ENCODE measurements at regions not wholly inside any gene's neighbourhood (a gene's known extent, or its start where the extent isn't known, plus 50 kb on each side); places are given as distances from the start of the nearest gene placed in this dataset.
"Not testable (repeated sequence)": the region's sequence is repeated elsewhere in the genome, so short reads cannot be mapped to it uniquely, and the experiment has no call there.

DNA sequence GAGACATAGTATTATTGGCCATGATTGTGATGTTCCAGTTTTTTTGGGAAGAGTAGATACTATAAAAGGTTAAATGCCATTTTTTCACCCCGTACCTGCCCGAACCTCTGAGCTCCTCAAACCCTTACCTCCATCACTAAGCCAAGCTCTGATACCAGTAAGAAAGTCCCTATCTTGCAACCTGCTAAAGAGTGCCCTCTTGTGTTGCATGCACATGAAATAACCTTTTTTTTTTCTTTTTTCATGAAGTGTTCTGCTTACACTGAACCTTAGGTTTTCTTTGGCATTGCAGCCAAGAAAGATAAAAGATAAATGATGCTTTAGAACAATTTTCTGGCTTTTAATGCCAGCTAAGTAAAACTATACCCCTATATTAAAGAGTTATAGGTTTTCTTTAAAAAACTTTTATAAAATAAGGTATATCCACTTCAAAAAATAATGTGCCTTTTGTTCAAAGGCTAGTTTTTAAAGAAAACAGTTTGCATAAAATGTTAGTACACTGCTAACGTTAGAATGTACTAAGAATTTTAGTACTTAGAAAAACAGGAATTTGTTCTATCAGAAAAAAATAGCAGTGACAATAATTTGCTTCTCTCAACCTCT lies 295.3 kb upstream of the PMFBP1 start:
- DNase-seq (ENCODE audit: low read depth in 2 of 3, low spot score in 2 of 3), result peak in 2 of 3 donors; percentile 21 to 59

DNA sequence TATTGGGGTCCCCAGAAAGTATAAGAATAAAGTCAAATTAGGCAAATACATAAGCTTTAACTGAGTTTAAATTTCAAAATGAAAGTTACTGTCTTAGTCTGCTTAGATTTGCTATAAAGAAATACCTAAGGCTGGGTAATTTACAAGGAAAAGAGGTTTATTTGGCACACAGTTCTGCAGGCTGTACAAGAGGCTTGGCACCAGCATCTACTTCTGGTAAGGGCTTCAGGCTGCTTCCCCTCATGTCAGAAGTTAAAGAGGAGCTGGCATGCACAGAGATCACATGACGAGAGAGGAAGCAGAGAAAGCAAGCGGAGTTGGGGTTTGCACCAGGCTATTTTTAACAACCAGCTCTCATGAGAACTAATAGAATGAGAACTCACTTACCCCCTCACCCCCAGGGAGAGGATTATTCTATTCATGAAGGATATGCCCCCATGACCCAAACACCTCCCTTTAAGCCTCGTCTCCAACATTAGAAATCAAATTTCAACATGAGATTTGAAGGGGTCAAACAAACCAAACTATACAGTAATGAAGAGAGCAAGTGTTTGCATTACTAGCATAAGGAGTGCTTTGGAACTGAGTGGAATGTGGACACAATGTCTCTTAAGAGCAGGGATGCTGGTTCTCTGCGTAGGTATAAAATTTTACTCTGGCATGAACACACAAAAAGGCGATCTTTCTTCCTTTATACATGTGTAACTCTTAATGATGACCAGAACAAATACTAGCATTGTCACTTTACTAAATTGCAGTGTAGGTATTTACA lies 292.8 kb upstream of the PMFBP1 start:
- DNase-seq (ENCODE audit: low read depth in 2 of 3, low spot score in 2 of 3), result no peak

DNA sequence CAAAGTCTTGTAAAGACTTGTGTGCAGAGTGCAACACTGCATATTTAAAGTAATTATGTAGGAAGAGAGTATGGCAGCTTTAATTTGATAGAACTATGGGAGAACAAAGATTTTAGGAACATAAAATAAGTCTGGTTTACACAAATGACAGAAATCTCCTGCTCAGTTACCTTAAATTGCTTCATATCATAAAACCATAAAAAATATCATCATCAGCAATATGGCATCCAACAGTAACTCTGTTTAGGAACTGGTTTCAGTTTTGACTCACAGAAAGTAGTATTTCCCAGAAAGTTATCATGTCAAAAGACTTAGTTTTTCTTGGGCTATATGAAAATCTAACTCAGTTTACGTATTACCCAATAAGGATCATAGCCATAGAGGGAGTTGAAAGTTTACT lies 292.1 kb upstream of the PMFBP1 start:
- DNase-seq (ENCODE audit: low read depth in 2 of 3, low spot score in 2 of 3), result no peak

DNA sequence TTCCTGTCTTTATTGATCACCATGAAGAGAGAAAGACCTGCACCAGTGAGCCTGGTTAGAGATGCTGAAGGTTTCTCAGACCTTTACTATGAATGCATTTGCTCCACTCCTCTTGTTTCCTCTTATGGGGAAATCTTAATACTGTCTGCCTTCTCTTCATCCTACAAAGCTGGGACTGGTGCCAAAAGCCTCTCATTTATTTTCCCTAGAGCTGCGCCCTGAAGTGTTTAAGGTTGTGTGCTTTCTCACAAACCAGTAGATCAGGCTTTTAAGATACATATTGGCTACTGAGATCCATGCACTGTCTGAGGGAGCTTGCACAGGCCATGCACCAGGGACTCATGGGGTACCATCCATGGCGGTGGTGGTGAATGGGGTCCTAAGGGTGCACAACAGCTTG lies 286.1 kb upstream of the PMFBP1 start:
- DNase-seq (ENCODE audit: low read depth in 2 of 3, low spot score in 2 of 3), result no peak

DNA sequence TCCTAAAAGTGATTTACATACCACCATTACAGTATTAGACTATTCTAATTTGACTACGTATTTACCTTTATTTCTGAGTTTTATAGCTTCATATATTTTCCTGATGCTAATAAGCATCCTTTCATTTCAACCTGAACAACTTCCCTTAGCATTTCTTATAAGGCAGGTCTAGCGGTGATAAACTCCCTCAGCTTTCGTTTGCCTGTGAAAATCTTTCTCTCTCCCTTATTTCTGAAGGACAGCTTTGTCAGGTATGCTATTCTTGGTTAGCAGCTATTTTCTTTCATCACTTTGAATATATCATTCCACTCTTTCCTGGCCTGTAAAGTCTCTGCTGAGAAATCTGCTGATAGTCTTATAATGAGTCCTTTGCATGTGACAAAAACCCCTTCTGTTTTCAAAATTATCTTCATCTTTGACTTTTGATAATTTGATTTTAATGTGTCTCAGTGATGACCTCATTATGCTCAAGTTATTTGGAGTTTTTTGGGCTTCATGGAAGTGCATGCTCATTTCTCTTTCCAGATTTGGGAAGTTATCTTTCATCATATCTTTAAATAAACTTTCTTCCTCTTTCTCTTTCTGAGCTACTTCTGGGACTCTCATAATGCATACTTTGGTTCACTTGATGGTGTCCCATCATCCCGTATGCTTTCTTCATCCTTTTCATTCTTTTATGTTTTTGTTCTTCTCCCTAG lies 285.4 kb upstream of the PMFBP1 start:
- DNase-seq (ENCODE audit: low read depth in 2 of 3, low spot score in 2 of 3), result no peak

DNA sequence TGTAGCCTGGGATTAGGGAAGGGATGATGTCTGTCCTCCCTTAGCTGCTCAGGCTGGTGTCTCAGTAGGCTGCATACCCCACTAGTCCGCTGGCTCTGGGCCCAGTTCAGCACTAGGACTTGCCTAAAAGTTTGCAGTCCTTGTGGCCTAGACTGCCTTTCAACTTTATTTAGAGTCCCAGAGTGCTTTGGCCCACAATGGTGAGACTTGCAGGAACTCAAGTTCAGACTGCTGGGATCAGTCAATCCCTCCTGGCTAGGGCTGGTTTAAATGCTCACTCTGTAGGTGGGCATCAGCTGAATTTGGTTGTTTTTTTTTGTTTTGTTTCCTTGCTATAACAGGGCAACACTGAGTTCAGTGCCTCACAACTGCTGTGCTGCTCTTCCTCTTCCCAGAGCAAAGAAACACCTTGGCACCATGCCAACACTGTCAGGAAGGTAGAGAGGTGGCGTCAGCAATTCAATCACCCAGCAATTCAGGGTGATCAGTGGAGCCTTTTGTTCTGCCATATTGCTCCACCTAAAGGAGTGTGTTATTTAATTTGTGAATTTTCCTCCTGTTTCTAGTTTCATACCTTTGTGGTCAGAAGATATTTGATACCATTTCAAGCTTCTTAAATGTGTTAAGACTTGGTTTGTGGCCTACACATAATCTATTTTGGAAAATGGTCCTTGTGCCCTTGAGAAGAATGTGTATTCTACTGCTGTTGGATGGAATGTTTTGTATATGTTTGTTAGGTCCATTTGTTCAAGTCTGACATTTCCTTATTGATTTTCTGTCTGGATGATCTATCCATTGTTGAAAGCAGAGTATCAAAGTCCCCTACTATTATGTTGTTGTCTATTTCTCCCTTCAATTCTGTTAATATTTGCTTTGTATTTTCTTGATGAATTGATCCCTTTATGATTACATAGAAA lies 284.0 kb upstream of the PMFBP1 start:
- no peak for DNase-seq (ENCODE audit: low read depth in 2 of 3, low spot score in 2 of 3)

DNA sequence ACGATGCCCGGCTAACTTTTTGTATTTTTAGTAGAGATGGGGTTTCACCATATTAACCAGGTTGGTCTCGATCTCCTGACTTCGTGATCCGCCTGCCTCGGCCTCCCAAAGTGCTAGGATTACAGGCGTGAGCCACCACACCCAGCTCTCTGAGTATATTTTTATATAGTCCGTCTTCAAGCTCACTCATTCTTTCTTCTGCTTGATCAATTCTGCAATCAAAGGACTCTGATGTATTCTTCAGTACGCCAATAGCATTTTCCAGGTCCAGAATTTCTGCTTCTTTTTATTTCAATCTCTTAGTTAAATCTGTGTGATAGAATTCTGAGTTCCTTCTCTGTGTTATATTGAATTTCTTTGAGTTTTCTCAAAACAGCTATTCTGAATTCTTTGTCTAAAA lies 281.9 kb upstream of the PMFBP1 start:
- not testable (repeated sequence) for DNase-seq (ENCODE audit: low read depth in 2 of 3, low spot score in 2 of 3)

DNA sequence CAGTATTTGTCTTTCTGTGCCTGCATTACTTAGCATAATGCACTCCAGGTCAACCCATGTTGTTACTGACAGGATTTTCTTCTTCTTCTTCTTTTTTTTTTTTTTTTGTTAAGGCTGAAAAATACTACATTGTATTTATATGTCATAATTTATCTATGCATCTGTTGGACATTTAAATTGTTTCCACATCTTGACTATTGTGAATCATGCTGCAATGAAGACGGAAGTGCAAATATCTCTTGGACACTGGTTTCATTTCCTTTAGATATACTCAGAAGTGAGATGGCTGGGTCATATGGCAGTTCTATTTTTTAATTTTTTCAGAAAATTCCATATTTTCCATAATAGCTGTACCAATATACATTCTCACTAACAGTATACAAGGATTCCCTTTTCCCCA lies 272.7 kb upstream of the PMFBP1 start:
- DNase-seq (ENCODE audit: low read depth in 2 of 3, low spot score in 2 of 3), result no peak

DNA sequence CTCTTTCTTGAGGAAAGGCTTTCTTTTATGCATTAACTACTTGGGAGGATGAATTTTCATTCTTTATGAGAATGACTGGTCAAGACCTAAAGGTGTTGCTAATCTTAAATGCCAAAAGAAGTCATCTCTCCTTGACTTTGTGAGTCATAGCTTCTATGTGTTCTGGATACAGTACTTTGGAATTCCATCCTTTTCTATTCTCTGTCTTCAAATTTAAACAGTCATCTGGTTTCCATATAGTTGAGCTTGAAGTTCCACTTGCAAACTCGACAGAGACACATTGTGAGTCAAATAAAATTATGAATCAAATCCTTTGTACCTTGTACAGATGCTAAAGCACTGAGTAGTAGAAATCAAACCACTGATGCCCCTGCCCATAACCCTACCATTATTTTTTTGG lies 271.9 kb upstream of the PMFBP1 start:
- no peak for DNase-seq (ENCODE audit: low read depth in 2 of 3, low spot score in 2 of 3)

DNA sequence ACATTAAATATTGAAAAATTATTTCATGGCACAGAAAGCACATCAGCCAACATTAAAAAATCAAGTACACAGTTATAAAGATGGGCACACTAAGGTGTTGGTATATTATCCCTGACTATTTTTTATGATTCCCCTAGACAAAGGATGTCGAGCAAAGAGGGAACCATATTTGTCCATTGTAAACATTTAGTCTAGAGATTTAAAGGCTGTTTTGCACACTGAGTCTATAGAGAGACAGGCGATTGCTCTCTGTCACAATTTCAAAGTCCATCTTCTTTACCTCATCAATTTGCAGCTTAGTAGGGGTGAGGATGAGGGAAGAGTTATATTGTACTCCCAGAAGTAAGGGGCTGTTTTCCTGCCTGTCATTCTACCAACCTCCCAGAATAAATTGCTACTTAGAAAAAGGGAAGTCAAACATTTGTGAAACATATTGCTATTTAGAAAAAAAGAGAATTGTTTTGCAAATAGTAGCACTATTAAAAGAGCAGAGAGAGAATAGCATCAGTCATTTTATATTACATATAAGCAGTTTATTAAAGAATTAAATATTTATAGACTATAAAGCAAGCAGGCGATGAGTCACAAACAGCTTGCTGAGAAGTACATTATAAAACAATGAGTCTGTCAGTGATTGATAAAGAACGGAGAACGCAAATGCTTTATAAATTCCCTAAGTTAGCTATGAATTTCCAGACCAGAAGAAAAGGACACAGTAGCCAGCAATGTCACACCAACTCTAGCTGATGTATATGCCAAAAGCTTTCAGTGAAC lies 270.6 kb upstream of the PMFBP1 start:
- no peak for DNase-seq (ENCODE audit: low read depth in 2 of 3, low spot score in 2 of 3)

DNA sequence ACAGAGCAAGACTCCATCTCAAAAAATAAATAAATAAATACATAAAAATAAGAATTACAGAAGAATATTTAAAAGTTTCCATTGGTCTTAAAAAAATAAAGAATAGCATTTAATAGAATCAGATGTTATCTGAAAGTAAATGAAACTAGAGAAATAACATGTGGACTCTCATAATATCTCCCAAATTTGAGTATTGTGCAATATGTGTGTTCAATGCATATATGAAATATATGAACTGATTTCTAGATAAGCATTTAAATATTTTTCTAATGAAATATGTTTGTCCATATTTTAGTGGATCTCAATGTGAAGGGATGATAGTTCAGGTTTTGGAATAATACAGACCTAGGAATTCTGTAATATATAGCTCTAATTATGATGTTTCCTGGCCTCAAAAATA lies 265.9 kb upstream of the PMFBP1 start:
- DNase-seq (ENCODE audit: low read depth in 2 of 3, low spot score in 2 of 3), result no peak

DNA sequence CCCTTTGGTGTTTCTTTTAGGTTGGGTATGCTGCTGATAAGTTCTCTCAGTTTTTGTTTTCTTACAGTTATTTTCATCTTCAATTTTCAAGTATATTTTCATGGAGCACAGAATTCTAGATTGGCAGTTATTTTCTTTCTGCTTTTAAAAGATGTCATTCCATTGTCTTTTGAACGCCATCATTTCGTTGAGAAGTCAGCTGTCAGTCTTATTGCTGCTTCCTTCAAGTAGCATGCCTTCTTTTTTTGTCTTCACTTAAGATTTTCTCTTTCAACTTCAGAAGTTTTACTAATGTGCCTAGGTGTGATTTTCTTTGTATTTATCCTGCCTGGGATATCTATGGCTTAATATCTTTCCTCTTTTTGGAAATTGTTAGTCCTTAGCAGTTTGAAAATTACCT lies 262.2 kb upstream of the PMFBP1 start:
- DNase-seq (ENCODE audit: low read depth in 2 of 3, low spot score in 2 of 3), result peak in 2 of 3 donors; percentile 9 to 22

DNA sequence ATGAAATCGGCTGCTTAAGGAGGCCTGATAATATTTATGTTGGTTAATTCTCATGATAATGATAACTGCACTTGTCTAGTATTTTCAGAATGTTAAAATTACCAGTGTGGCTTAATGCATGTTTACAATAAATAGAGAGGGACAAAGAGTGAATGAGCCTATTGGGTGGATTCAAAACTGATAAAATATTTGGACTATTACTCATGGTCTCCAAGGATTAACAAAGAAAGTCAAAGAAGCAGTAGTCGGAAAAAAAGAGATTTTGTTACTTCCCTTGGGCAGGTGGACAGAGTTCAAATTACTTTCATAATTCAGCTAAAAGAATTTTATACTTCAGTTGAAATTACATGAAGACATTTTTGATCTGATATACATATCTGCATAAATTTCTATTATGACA lies 258.2 kb upstream of the PMFBP1 start:
- DNase-seq (ENCODE audit: low read depth in 2 of 3, low spot score in 2 of 3), result no peak

DNA sequence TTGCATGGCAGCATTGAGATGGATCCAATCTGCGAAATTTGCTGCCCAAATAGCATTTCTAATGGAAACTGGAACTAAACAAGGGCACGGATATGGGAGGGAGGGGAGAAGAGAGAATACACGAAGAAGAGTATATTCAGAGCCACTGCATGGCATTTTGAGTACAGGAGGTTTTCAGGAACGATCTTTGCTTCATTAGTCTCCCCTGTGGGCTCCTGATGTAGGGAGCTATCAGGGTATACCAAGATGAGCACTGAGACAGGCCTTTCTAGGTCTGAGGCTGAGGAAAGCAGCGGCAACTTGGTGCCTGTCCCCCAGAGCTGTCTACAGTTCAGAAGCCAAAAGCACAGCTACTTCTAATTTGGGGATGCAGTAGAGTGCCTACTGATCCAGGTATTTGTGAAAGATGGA lies 257.7 kb upstream of the PMFBP1 start:
- no peak for DNase-seq (ENCODE audit: low read depth in 2 of 3, low spot score in 2 of 3)

DNA sequence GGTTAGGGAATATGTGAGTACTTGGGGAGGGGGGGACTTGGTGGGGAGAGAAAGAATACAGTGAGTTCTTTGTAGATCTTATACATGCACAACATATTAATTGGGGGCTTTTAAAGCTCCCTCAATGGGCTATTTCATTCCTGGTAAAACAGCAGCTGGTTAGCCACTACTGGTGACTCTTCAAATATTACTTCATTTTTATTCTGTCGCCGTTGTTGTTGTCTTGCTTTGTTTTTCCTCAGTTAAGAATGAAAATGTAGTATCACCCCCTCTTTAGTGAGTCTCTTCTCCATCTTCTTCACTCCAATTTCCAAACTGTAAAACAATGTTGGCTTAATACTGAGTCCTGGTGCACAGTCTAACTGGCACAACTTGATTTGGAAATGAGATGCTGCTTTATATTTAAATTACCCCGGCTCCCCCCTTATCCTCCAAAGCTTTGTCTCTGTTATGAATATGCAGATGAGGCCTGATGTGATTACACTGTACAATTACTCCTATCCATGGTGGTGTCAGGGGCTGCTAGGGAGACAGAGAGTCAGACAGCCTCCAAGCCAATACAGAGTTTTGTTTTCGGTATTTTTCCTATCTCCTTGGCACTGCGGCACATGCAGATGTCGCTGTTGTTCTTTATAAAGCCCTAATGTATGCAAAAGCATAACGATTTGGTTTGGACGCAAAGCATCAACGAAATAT lies 256.9 kb upstream of the PMFBP1 start:
- DNase-seq (ENCODE audit: low read depth in 2 of 3, low spot score in 2 of 3), result no peak

DNA sequence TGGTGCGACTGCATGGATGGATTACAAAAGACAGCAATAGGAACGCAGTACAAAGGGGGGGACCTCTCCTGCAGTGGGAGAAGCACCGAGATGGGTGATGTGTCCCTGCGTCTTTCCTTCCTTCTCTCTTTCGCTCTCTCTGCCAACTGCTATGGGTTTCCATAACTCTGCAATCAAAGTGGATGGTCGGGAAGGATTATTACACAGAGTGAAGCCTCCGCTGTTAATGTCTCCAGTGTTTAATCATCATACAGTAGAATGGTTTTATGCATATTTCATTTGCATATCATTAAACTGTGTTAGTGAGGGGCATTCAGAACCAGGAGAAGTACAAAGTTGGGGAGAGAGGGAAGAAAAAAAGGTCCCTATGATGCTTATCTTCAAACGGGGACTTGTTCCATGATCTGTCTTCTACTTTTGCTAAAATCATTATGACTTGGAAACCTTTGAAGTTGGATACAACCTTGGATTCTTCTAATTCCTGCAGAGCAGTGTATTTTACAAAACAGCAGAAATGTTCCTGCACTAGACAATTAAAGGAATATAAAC lies 255.9 kb upstream of the PMFBP1 start:
- DNase-seq (ENCODE audit: low read depth in 2 of 3, low spot score in 2 of 3), result no peak

DNA sequence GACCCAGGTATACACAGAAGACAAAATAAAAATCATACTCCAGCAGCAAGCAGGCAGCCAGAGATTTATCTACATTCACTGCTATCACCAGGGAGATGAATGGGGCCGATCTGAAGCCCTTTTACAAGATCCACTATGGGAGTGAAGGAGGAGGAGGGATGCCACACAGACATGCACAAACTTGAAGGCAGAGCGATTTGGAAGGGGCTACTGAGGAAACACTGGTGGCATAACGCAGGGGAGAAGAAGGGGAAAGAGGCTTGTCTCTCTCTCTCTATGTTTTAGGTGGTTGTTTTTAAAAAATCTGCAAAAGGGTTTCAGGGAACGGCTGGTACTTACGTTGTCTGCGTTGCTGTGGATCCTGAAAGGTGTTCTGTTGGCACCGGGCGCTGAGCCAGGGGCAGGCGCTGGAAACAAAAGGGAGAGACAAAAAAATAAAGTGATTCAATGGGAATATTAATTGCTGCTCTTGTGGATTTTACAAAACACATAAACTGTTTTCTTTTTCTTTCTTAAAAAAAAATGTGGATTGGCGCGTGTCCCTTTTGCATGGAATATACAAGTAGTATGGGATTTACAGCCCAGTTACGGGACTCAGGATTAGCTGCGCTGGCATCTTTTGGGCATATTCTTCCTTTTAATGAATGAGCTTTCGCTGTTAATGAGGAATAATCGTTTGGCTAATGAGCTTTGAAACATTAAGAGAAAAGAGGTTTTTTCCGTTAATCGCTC lies 255.3 kb upstream of the PMFBP1 start:
- DNase-seq (ENCODE audit: low read depth in 2 of 3, low spot score in 2 of 3), result no peak

DNA sequence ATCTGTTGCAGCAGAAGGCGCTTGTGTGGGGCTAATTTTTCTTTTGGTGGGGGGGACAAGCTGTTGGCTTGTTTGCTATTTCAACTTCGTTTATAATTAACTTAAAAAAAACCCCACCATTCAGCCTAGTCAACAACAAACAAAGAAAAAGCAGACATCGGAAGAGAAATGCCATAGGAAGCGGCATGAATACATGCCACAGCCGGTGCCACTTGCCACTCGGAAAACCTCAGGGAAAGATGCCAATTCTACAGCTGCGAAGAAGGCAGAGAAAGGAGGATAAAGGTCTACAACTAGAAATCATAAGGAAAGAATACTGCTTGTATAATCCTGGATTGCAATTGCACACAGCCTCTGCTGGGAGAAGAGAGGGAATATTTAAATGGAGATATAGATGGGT lies 254.4 kb upstream of the PMFBP1 start:
- DNase-seq (ENCODE audit: low read depth in 2 of 3, low spot score in 2 of 3), result no peak
